SK-N-SH (cell line): ENCODE measurements at regions not wholly inside any gene's neighbourhood (a gene's known extent, or its start where the extent isn't known, plus 50 kb on each side); places are given as distances from the start of the nearest gene placed in this dataset.

ENCODE experiments used
- CTCF ChIA-PET: fragments of 300-600, 350-600 bp; formaldehyde crosslinking; extraction: SDS; loops from one replicate; lab custom pipeline; 2021; lab: Yijun Ruan, JAX
- POLR2A ChIA-PET: fragments of 350-600 bp; sonication (Branson Sonifier 250); formaldehyde crosslinking; extraction: SDS; loops from one replicate; lab custom pipeline; 2020; ENCODE audit warnings: antibody characterized with exemption, inconsistent platforms; lab: Yijun Ruan, JAX
- DNase-seq: peaks from one replicate; pipeline ENCODE4 v3.0.0; 2012
- H2AFZ ChIP-seq: fragments of 200-600 bp; sonication (generic); 2 replicates; pipeline ENCODE4 v1.8.1; 2016; ENCODE audit warnings: antibody characterized with exemption, mild to moderate bottlenecking, low read depth
- H3F3A ChIP-seq: fragments of 200-600 bp; sonication (generic); replicated peaks from 2 replicates; pipeline ENCODE3; 2016; ENCODE audit warnings: antibody characterized with exemption, mild to moderate bottlenecking; ENCODE audit not compliant: insufficient read depth
- H3K27ac ChIP-seq, 2 experiments: fragments of 200-500 bp in 1 of 2; fragments of 200-600 bp in 1 of 2; sonication (Bioruptor generic) in 1 of 2; sonication (generic), shearing (Covaris generic) in 1 of 2; 2 replicates each; pipeline versions ENCODE4 v1.5.1 to v1.6.1; 2014 to 2016; ENCODE audit warnings: low read depth in 2 of 2, inconsistent platforms in 1 of 2, low read length in 1 of 2, mild to moderate bottlenecking in 1 of 2, mixed read lengths in 1 of 2
- H3K27me3 ChIP-seq: fragments of 200-600 bp; sonication (generic), shearing (Covaris generic); 2 replicates; pipeline ENCODE4 v1.6.1; 2016; ENCODE audit warnings: mixed run types; ENCODE audit not compliant: insufficient read depth
- H3K36me3 ChIP-seq, 2 experiments: fragments of 200-500 bp in 1 of 2; fragments of 200-600 bp in 1 of 2; sonication (Bioruptor generic) in 1 of 2; sonication (generic) in 1 of 2; replicated peaks in 1 of 2; 2 replicates each; pipeline versions ENCODE3 to v1.5.1; 2014 to 2016; ENCODE audit warnings: low read length in 1 of 2, mild to moderate bottlenecking in 1 of 2; ENCODE audit not compliant: insufficient read depth in 2 of 2, control insufficient read depth in 1 of 2
- H3K4me1 ChIP-seq, 2 experiments: fragments of 200-500 bp in 1 of 2; fragments of 200-600 bp in 1 of 2; sonication (Bioruptor generic) in 1 of 2; sonication (generic), shearing (Covaris generic) in 1 of 2; 2 replicates each; pipeline versions ENCODE4 v1.5.1 to v1.6.1; 2014 to 2016; ENCODE audit warnings: low read depth in 1 of 2, low read length in 1 of 2, mixed run types in 1 of 2; ENCODE audit not compliant: insufficient read depth in 2 of 2, control insufficient read depth in 1 of 2
- H3K4me2 ChIP-seq: fragments of 200-600 bp; sonication (generic), shearing (Covaris generic); 2 replicates; pipeline ENCODE4 v1.6.1; 2017; ENCODE audit warnings: mixed run types
- H3K4me3 ChIP-seq, 2 experiments: fragments of 200-500 bp in 1 of 2; fragments of 200-600 bp in 1 of 2; sonication (Bioruptor generic) in 1 of 2; sonication (generic), shearing (Covaris generic) in 1 of 2; 2 replicates each; pipeline versions ENCODE4 v1.5.1 to v1.8.1; 2014 to 2016; ENCODE audit warnings: low read depth in 2 of 2, inconsistent platforms in 1 of 2, low read length in 1 of 2, mild to moderate bottlenecking in 1 of 2, mixed read lengths in 1 of 2, moderate library complexity in 1 of 2
- H3K79me2 ChIP-seq: fragments of 200-600 bp; sonication (generic); 2 replicates; pipeline ENCODE4 v1.8.1; 2017; ENCODE audit warnings: mild to moderate bottlenecking; ENCODE audit not compliant: insufficient read depth
- H3K9ac ChIP-seq: fragments of 200-600 bp; sonication (generic); 2 replicates; pipeline ENCODE4 v1.6.1; 2017; ENCODE audit warnings: mixed run types
- H3K9me2 ChIP-seq: fragments of 200-600 bp; sonication (generic); 2 replicates; pipeline ENCODE4 v1.6.1; 2017; ENCODE audit warnings: mixed run types
- H3K9me3 ChIP-seq: fragments of 200-600 bp; sonication (generic); 2 replicates; pipeline ENCODE4 v1.6.1; 2017; ENCODE audit warnings: mixed run types, mild to moderate bottlenecking, moderate library complexity
- H4K20me1 ChIP-seq: fragments of 200-600 bp; sonication (generic); 2 replicates; pipeline ENCODE4 v1.6.1; 2017; ENCODE audit warnings: mild to moderate bottlenecking, mixed run types; ENCODE audit not compliant: insufficient read depth
- CTCF ChIP-seq: fragments of 200-600 bp; sonication (generic); IDR thresholded peaks from 2 replicates; pipeline ENCODE4 v1.6.1; 2017; ENCODE audit warnings: antibody characterized with exemption, mild to moderate bottlenecking, moderate library complexity
- ELF1 ChIP-seq: IDR thresholded peaks from 2 replicates; pipeline ENCODE4 v1.4.0; 2012
- EZH2phosphoT487 ChIP-seq: fragments of 200-600 bp; sonication (generic); IDR thresholded peaks from 2 replicates; pipeline ENCODE4 v1.6.1; 2017; ENCODE audit warnings: low read depth, mixed run types, mild to moderate bottlenecking, antibody characterized with exemption, moderate library complexity, borderline replicate concordance
- FOSL2 ChIP-seq: IDR thresholded peaks from 2 replicates; pipeline ENCODE4 v1.4.0; 2012; ENCODE audit warnings: low read depth, mild to moderate bottlenecking, moderate library complexity, borderline replicate concordance
- FOXJ3 ChIP-seq: sonication (generic); formaldehyde crosslinking; IDR thresholded peaks from 2 replicates; pipeline ENCODE4 v1.5.1; 2020; ENCODE audit warnings: mild to moderate bottlenecking, missing genetic modification reagents
- FOXM1 ChIP-seq: IDR thresholded peaks from 2 replicates; pipeline ENCODE4 v1.4.0; 2012; ENCODE audit warnings: low read depth, mild to moderate bottlenecking
- GATA2 ChIP-seq: sonication (generic); formaldehyde crosslinking; IDR thresholded peaks from 2 replicates; pipeline ENCODE4 v1.5.0; 2020; ENCODE audit warnings: mild to moderate bottlenecking, missing genetic modification reagents
- MEF2A ChIP-seq: IDR thresholded peaks from 2 replicates; pipeline ENCODE4 v1.4.0; 2012; ENCODE audit warnings: low read depth, borderline replicate concordance
- MXI1 ChIP-seq: IDR thresholded peaks from 2 replicates; pipeline ENCODE4 v1.6.1; 2012; ENCODE audit warnings: mild to moderate bottlenecking, low read depth, low read length, improper control_type of control experiment
- NFIC ChIP-seq: IDR thresholded peaks from 2 replicates; pipeline ENCODE4 v1.4.0; 2012; ENCODE audit warnings: borderline replicate concordance
- NRF1 ChIP-seq: IDR thresholded peaks from 2 replicates; pipeline ENCODE4 v1.6.1; 2012; ENCODE audit warnings: low read depth, mild to moderate bottlenecking, low read length
- POLR2AphosphoS5 ChIP-seq: IDR thresholded peaks from 2 replicates; pipeline ENCODE4 v1.6.1; 2012; ENCODE audit warnings: low read depth, low read length
- RAD21 ChIP-seq: IDR thresholded peaks from 2 replicates; pipeline ENCODE4 v1.6.1; 2012; ENCODE audit warnings: mild to moderate bottlenecking, low read length
- RXRA ChIP-seq: IDR thresholded peaks from 2 replicates; pipeline ENCODE4 v1.4.0; 2012; ENCODE audit warnings: low read depth, mild to moderate bottlenecking, borderline replicate concordance
- SIN3A ChIP-seq: IDR thresholded peaks from 2 replicates; pipeline ENCODE4 v1.6.1; 2012; ENCODE audit warnings: low read depth, mild to moderate bottlenecking, low read length, moderate library complexity, borderline replicate concordance
- SMC3 ChIP-seq: IDR thresholded peaks from 2 replicates; pipeline ENCODE4 v1.6.1; 2012; ENCODE audit warnings: low read depth, low read length, improper control_type of control experiment
- TCF12 ChIP-seq: IDR thresholded peaks from 2 replicates; pipeline ENCODE4 v1.4.0; 2012
- TEAD4 ChIP-seq: IDR thresholded peaks from 2 replicates; pipeline ENCODE4 v1.4.0; 2012; ENCODE audit warnings: mild to moderate bottlenecking, borderline replicate concordance; ENCODE audit not compliant: insufficient read depth
- YY1 ChIP-seq: IDR thresholded peaks from 2 replicates; pipeline ENCODE4 v1.4.0; 2012; ENCODE audit warnings: low read depth, mild to moderate bottlenecking
- WGBS: methylation state at CpG from one replicate; pipeline ENCODE4 v1.1.6; 2017; ENCODE audit warnings: low lambda C conversion rate; 5-methylcytosine and 5-hydroxymethylcytosine counted together
- TF ChIP-seq, protein P1 (sequence below): fragments of 150-350 bp; IDR thresholded peaks from 2 replicates; pipeline ENCODE4 v1.6.1; 2016; ENCODE audit warnings: mild to moderate bottlenecking, low read depth, low read length
- TF ChIP-seq, protein P2 (sequence below): IDR thresholded peaks from 2 replicates; pipeline ENCODE4 v1.4.0; 2012; ENCODE audit warnings: low read depth
- TF ChIP-seq, protein P3 (sequence below): IDR thresholded peaks from 2 replicates; pipeline ENCODE4 v1.4.0; 2012; ENCODE audit warnings: low read depth, borderline replicate concordance

DNA sequence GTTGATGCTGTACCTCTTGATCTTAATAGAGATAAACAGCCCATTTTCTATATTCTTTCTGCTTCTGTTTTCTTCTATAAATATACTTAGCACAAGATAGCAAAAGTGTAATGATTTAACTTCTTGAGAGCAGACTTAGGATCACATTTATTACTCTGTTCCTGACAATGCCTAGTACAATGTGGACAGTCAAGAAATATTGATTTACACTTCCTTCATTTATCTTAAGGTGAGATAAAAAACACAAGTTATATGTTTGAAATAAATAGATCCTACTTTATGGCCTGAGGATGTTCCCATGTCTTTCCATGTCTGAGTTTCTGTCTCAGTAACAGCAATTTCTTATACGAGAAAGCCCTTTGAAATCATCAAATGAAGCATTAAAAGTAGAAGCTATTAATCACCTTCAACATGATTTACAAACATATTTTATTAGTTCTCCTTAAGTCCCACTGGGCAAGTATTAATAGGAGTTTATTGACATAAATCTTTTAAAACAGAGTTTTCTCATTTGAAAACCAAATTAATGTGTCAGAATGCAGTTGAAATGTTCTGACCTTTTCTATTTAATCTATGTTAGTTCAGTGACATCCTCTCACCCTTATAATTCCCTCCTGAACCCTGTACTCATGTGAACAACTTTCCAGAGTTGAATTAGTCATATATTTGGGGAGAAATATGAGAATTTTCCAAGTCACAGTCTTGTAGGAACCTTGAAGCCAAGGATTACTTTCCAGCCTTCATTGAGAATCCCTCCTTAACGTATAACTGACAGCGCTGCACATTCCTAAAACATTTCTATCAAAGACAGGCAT lies 1611.7 kb upstream of the TENM4 start:
- H3K4me2 ChIP-seq = no peak overlapping the region
- TF ChIP-seq SIN3A (no peak), MXI1 (no peak), FOSL2 (no peak), TEAD4 (no peak), RAD21 (no peak), TCF12 (no peak), EZH2phosphoT487 (no peak), MEF2A (no peak), RXRA (no peak), FOXM1 (no peak), YY1 (no peak), FOXJ3 (CRISPR knock-in tag) (no peak), ELF1 (no peak), SMC3 (no peak), GATA2 (CRISPR knock-in tag) (no peak)
- TF ChIP-seq, protein P1, sequence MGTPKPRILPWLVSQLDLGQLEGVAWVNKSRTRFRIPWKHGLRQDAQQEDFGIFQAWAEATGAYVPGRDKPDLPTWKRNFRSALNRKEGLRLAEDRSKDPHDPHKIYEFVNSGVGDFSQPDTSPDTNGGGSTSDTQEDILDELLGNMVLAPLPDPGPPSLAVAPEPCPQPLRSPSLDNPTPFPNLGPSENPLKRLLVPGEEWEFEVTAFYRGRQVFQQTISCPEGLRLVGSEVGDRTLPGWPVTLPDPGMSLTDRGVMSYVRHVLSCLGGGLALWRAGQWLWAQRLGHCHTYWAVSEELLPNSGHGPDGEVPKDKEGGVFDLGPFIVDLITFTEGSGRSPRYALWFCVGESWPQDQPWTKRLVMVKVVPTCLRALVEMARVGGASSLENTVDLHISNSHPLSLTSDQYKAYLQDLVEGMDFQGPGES = no peak
- TF ChIP-seq, protein P2, sequence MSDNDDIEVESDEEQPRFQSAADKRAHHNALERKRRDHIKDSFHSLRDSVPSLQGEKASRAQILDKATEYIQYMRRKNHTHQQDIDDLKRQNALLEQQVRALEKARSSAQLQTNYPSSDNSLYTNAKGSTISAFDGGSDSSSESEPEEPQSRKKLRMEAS = no peak
- H2AFZ ChIP-seq = no peak overlapping the region
- H3F3A ChIP-seq = no peaks in the 10 kb centered on the region
- H3K9me2 ChIP-seq = no peaks in the 10 kb centered on the region
- CTCF ChIA-PET = no interaction called here
- H4K20me1 ChIP-seq = no peaks in the 10 kb centered on the region
- H3K79me2 ChIP-seq = no peaks in the 10 kb centered on the region
- WGBS = 50% methylated on average over 3 of the region's 3 CpGs
- H3K4me1 ChIP-seq = no peaks in the 10 kb centered on the region
- H3K27ac ChIP-seq = no peak overlapping the region
- no peaks in the 10 kb centered on the region for H3K27me3 ChIP-seq
- H3K36me3 ChIP-seq = no peaks in the 10 kb centered on the region
- H3K4me3 ChIP-seq = no peak overlapping the region
- POLR2A ChIA-PET = no interaction called here
- no peak overlapping the region for H3K9ac ChIP-seq
- DNase-seq = no peak
- H3K9me3 ChIP-seq = no peaks in the 10 kb centered on the region

DNA sequence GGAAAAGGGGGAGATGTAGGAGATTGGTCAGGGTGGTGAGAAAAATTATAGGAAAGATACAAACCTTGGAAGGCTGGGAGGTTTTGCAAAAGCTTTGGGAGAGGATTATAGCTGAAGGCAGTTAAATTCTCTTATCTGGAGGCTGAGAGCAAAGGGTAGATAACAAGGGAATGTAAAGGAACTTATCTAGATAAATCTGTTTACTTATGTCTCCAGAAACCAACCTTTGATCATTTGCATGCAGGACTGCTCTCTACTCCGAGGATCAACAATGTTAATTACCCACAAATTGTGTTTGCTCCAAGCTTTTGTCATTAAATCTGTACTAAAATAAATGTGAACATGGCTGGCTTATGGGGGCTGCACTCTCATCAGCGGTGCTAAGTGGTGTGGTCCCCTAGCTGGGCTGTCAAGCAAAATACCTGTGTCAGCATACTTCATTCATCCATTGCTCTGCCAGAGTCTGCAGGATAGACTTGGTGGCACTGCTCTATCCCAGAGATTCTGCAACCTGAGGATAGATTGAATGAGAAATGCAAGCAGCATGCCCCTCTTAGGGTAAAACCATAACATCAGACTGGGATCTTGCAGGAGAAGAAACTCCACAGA lies 1599.2 kb upstream of the TENM4 start:
- ChIA-PET POLR2A (no interaction called here), CTCF (no interaction called here)
- Histone ChIP-seq H3K9ac (no peak overlapping the region), H3K9me3 (no peaks in the 10 kb centered on the region), H3K4me2 (no peak overlapping the region), H3K9me2 (no peaks in the 10 kb centered on the region), H3F3A (no peaks in the 10 kb centered on the region), H3K79me2 (no peaks in the 10 kb centered on the region), H3K27me3 (no peaks in the 10 kb centered on the region), H3K4me3 (no peak overlapping the region), H3K27ac (no peak overlapping the region), H4K20me1 (no peaks in the 10 kb centered on the region), H3K4me1 (no peaks in the 10 kb centered on the region), H3K36me3 (no peaks in the 10 kb centered on the region), H2AFZ (no peak overlapping the region)
- WGBS = 7% methylated on average over 2 of the region's 2 CpGs
- DNase-seq = no peak
- TF ChIP-seq POLR2AphosphoS5 (no peak), EZH2phosphoT487 (no peak), CTCF (no peak), NRF1 (no peak), NFIC (no peak), RXRA (no peak)
- TF ChIP-seq, protein P3, sequence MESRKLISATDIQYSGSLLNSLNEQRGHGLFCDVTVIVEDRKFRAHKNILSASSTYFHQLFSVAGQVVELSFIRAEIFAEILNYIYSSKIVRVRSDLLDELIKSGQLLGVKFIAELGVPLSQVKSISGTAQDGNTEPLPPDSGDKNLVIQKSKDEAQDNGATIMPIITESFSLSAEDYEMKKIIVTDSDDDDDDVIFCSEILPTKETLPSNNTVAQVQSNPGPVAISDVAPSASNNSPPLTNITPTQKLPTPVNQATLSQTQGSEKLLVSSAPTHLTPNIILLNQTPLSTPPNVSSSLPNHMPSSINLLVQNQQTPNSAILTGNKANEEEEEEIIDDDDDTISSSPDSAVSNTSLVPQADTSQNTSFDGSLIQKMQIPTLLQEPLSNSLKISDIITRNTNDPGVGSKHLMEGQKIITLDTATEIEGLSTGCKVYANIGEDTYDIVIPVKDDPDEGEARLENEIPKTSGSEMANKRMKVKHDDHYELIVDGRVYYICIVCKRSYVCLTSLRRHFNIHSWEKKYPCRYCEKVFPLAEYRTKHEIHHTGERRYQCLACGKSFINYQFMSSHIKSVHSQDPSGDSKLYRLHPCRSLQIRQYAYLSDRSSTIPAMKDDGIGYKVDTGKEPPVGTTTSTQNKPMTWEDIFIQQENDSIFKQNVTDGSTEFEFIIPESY = no peak
